ENCODE measurements at regions not wholly inside any gene's neighbourhood (a gene's known extent, or its start where the extent isn't known, plus 50 kb on each side); places are given as distances from the start of the nearest gene placed in this dataset.

- TF ChIP-seq EZH2 (IDR thresholded peaks at IDR 0.05; ENCODE audit: borderline replicate concordance, low read length), result no peak
- TF ChIP-seq CTCF (IDR thresholded peaks at IDR 0.05; ENCODE audit: low read length), result no peak
These were observed 140.0 kb upstream of the HCCS start for GRCh38 chrX:10971176-10971575.
